Neural crest cell (in vitro differentiated cells): ENCODE measurements at regions not wholly inside any gene's neighbourhood (a gene's known extent, or its start where the extent isn't known, plus 50 kb on each side); places are given as distances from the start of the nearest gene placed in this dataset.

Experiments
- DNase-seq: peaks from one replicate; pipeline ENCODE4 v3.0.0; 2021; ENCODE audit warnings: low read depth, mixed read lengths, low spot score
- H3K27ac Mint-ChIP-seq: one replicate; pipeline ENCODE4 v1.8.0; 2021; ENCODE audit warnings: mild to moderate bottlenecking, mixed read lengths; ENCODE audit not compliant: unreplicated experiment
- H3K27me3 Mint-ChIP-seq: 2 replicates; pipeline ENCODE4 v1.8.0; 2021; ENCODE audit warnings: low read depth, mild to moderate bottlenecking, mixed read lengths
- H3K36me3 Mint-ChIP-seq: 2 replicates; pipeline ENCODE4 v1.8.0; 2021; ENCODE audit warnings: low read depth, mild to moderate bottlenecking, mixed read lengths
- H3K4me1 Mint-ChIP-seq: 2 replicates; pipeline ENCODE4 v1.8.0; 2021; ENCODE audit warnings: mixed read lengths
- H3K4me3 Mint-ChIP-seq: one replicate; pipeline ENCODE4 v1.8.0; 2021; ENCODE audit warnings: mild to moderate bottlenecking, mixed read lengths
- H3K9me3 Mint-ChIP-seq: 2 replicates; pipeline ENCODE4 v1.8.0; 2021; ENCODE audit warnings: mixed read lengths
- TF ChIP-seq, protein P1 (sequence below): fragments of 200-600 bp; sonication (generic); conservative IDR thresholded peaks from 2 replicates; pipeline ENCODE4 v1.5.0; 2021; ENCODE audit warnings: antibody characterized with exemption, mild to moderate bottlenecking

GRCh38 chr3:25262322-25262721, 165.7 kb upstream of the RARB start:
- H3K27me3 Mint-ChIP-seq, result no peaks in the 10 kb centered on the region

GRCh38 chr3:25265284-25265683, 162.8 kb upstream of the RARB start:
- no peak overlapping the region for H3K4me3 Mint-ChIP-seq
- no peaks in the 10 kb centered on the region for H3K36me3 Mint-ChIP-seq
- no peak overlapping the region for H3K27ac Mint-ChIP-seq
- no peaks in the 10 kb centered on the region for H3K27me3 Mint-ChIP-seq
- TF ChIP-seq, protein P1, sequence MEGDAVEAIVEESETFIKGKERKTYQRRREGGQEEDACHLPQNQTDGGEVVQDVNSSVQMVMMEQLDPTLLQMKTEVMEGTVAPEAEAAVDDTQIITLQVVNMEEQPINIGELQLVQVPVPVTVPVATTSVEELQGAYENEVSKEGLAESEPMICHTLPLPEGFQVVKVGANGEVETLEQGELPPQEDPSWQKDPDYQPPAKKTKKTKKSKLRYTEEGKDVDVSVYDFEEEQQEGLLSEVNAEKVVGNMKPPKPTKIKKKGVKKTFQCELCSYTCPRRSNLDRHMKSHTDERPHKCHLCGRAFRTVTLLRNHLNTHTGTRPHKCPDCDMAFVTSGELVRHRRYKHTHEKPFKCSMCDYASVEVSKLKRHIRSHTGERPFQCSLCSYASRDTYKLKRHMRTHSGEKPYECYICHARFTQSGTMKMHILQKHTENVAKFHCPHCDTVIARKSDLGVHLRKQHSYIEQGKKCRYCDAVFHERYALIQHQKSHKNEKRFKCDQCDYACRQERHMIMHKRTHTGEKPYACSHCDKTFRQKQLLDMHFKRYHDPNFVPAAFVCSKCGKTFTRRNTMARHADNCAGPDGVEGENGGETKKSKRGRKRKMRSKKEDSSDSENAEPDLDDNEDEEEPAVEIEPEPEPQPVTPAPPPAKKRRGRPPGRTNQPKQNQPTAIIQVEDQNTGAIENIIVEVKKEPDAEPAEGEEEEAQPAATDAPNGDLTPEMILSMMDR, result no peak
- peaks cover 6% of the 10 kb centered on the region for H3K9me3 Mint-ChIP-seq
- no peak for DNase-seq
- H3K4me1 Mint-ChIP-seq, result peaks cover 12% of the 10 kb centered on the region

More at GRCh38 chr3:25262322-25262721, 165.7 kb upstream of the RARB start:
- no peak for DNase-seq
- Mint-ChIP-seq H3K36me3 (no peaks in the 10 kb centered on the region), H3K27ac (no peak overlapping the region), H3K4me1 (peaks cover 10% of the 10 kb centered on the region), H3K4me3 (no peak overlapping the region), H3K9me3 (peaks cover 9% of the 10 kb centered on the region)
- TF ChIP-seq, protein P1, result no peak

GRCh38 chr3:25266677-25267076, 161.4 kb upstream of the RARB start:
- Mint-ChIP-seq H3K4me3 (no peak overlapping the region), H3K4me1 (peaks cover 12% of the 10 kb centered on the region), H3K36me3 (no peaks in the 10 kb centered on the region), H3K27me3 (no peaks in the 10 kb centered on the region), H3K9me3 (peaks cover 6% of the 10 kb centered on the region), H3K27ac (no peak overlapping the region)
- no peak for DNase-seq
- TF ChIP-seq, protein P1, result no peak

DNA sequence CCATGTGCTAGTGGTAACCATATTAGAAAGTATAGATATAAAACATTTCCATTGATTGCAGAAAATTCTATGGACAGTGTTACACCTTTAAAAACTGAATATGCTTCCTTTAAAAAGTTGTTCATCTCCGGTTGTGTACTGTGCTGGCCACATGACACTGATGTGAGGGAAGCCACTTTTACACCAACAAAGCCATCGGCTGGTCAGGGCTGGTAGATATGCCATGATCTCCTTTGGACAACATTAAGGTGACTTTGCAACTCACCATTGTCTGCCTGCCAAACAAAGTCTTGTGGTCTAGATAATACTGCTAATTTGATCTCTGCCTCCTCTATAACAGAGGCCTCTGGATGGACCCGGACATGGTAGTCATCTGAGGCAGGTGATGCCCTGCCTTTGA, 156.0 kb upstream of the RARB start:
- Mint-ChIP-seq H3K36me3 (no peaks in the 10 kb centered on the region), H3K27ac (no peak overlapping the region), H3K27me3 (no peaks in the 10 kb centered on the region), H3K4me3 (no peak overlapping the region), H3K4me1 (peaks cover 5% of the 10 kb centered on the region), H3K9me3 (peaks cover 11% of the 10 kb centered on the region)
- TF ChIP-seq, protein P1, result no peak
- no peak for DNase-seq

DNA sequence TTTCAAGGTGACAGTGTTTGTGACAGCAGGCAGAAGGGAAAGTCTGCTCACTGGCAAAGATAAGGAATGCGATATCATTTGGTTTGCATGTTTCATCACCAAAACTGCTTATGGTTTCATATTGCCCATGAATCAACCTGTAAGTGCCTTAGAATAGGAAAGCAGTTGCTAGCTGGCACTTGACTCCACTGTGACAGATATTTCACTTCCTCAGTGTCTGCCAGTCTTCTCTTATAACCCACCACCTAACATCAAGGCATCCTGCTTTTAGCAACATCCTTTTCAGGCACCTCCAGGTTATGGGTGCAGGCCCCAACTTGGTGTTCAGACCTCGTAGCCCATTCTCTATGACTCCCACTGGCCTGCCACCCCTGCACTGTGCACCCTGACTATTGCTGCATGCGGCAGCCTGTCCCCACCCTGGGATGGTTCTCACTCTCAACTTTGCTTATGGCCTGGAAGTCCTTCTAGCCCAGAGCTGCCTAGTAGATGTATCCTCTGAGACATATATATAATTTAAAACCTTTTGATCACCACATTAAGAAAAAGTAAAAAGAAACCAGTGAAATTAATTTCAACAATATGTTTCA, 154.4 kb upstream of the RARB start:
- Mint-ChIP-seq H3K4me3 (no peak overlapping the region), H3K4me1 (no peaks in the 10 kb centered on the region), H3K36me3 (no peaks in the 10 kb centered on the region), H3K9me3 (peaks cover 11% of the 10 kb centered on the region), H3K27me3 (no peaks in the 10 kb centered on the region), H3K27ac (no peak overlapping the region)
- TF ChIP-seq, protein P1, result no peak
- DNase-seq, result no peak
